Mammary epithelial cell (primary cell): ENCODE measurements at regions not wholly inside any gene's neighbourhood (a gene's known extent, or its start where the extent isn't known, plus 50 kb on each side); places are given as distances from the start of the nearest gene placed in this dataset.

Experiments
- CTCF ChIP-seq, 2 donors: IDR thresholded peaks in 1 of 2; conservative IDR thresholded peaks in 1 of 2; 2 replicates each; pipeline ENCODE4 v1.5.1; 2011 to 2012; ENCODE audit warnings: inconsistent platforms in 2 of 2, low read length in 2 of 2, mild to moderate bottlenecking in 2 of 2, control low read depth in 1 of 2, low read depth in 1 of 2; ENCODE audit not compliant: insufficient read depth in 1 of 2; ENCODE audit errors: extremely low read depth in 1 of 2
- EZH2 ChIP-seq: IDR thresholded peaks from 2 replicates; pipeline ENCODE4 v1.6.1; 2012; ENCODE audit warnings: low read length, inconsistent platforms, borderline replicate concordance

GRCh38 chr15:35741881-35742280 is 195.9 kb upstream of the DPH6 start:
- no peak for TF ChIP-seq CTCF (conservative IDR thresholded peaks at IDR 0.05 in 1 of 2, IDR thresholded peaks at IDR 0.05 in 1 of 2; ENCODE audit: extremely low read depth in 1 of 2, insufficient read depth in 1 of 2, low read depth in 1 of 2, low read length in 2 of 2)
- TF ChIP-seq EZH2 = no peak
